Breast epithelium (tissue), 3 donors: ENCODE measurements at regions not wholly inside any gene's neighbourhood (a gene's known extent, or its start where the extent isn't known, plus 50 kb on each side); places are given as distances from the start of the nearest gene placed in this dataset.

Experiments
- POLR2A ChIP-seq: fragments of 450-650 bp; IDR thresholded peaks from one replicate; pipeline ENCODE4 v1.6.1; 2016; ENCODE audit warnings: antibody characterized with exemption, mild to moderate bottlenecking, moderate library complexity
- TF ChIP-seq, protein P1 (sequence below), 3 donors: fragments of 450-650 bp; IDR thresholded peaks; one replicate each; pipeline ENCODE4 v1.5.1; 2016 to 2017; ENCODE audit warnings: antibody characterized with exemption in 3 of 3, mild to moderate bottlenecking in 3 of 3, moderate library complexity in 3 of 3

DNA sequence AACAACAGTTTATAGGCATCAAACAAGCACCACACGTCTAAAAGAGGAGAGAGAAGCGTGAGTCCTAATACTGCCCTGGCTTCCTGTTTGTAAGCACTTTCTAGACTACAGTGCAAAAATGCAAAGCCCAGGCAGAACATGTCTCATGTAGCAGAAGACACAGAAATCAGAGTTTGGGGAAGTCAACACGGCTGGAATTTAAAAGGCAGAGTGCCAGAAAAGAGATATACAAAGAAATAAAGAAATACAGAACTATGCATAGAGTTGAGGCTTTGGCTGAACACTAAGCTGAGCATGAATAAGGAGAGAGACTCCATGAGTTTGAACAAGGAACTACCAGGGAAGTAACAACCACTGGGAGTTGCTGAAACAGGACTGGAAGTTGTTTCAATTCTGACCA lies 566.6 kb upstream of the NR5A2 start:
- TF ChIP-seq, protein P1, sequence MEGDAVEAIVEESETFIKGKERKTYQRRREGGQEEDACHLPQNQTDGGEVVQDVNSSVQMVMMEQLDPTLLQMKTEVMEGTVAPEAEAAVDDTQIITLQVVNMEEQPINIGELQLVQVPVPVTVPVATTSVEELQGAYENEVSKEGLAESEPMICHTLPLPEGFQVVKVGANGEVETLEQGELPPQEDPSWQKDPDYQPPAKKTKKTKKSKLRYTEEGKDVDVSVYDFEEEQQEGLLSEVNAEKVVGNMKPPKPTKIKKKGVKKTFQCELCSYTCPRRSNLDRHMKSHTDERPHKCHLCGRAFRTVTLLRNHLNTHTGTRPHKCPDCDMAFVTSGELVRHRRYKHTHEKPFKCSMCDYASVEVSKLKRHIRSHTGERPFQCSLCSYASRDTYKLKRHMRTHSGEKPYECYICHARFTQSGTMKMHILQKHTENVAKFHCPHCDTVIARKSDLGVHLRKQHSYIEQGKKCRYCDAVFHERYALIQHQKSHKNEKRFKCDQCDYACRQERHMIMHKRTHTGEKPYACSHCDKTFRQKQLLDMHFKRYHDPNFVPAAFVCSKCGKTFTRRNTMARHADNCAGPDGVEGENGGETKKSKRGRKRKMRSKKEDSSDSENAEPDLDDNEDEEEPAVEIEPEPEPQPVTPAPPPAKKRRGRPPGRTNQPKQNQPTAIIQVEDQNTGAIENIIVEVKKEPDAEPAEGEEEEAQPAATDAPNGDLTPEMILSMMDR (IDR thresholded peaks at IDR 0.05): no peak
- TF ChIP-seq POLR2A: no peak
